ENCODE measurements at regions not wholly inside any gene's neighbourhood (a gene's known extent, or its start where the extent isn't known, plus 50 kb on each side); places are given as distances from the start of the nearest gene placed in this dataset.

GRCh38 chr4:136699905-136700304, 832.4 kb downstream of the PCDH18 start:
- H3K9ac ChIP-seq = no peak overlapping the region
- no peak overlapping the region for H3K27ac ChIP-seq
- no peaks in the 10 kb centered on the region for H3K36me3 ChIP-seq (ENCODE audit: control insufficient read depth, insufficient read depth, low read length)
- no peaks in the 10 kb centered on the region for H3K4me1 ChIP-seq
- no peak overlapping the region for H2AFZ ChIP-seq
- H3K4me3 ChIP-seq (ENCODE audit: low read depth, low read length) = no peak overlapping the region
- TF ChIP-seq, protein P1, sequence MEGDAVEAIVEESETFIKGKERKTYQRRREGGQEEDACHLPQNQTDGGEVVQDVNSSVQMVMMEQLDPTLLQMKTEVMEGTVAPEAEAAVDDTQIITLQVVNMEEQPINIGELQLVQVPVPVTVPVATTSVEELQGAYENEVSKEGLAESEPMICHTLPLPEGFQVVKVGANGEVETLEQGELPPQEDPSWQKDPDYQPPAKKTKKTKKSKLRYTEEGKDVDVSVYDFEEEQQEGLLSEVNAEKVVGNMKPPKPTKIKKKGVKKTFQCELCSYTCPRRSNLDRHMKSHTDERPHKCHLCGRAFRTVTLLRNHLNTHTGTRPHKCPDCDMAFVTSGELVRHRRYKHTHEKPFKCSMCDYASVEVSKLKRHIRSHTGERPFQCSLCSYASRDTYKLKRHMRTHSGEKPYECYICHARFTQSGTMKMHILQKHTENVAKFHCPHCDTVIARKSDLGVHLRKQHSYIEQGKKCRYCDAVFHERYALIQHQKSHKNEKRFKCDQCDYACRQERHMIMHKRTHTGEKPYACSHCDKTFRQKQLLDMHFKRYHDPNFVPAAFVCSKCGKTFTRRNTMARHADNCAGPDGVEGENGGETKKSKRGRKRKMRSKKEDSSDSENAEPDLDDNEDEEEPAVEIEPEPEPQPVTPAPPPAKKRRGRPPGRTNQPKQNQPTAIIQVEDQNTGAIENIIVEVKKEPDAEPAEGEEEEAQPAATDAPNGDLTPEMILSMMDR (IDR thresholded peaks at IDR 0.05) = no peak
- no peaks in the 10 kb centered on the region for H3K79me2 ChIP-seq
- no peaks in the 10 kb centered on the region for H3K9me3 ChIP-seq (ENCODE audit: control insufficient read depth, low read length)
- no peaks in the 10 kb centered on the region for H3K27me3 ChIP-seq (ENCODE audit: control insufficient read depth, insufficient read depth, low read length)
- no peak overlapping the region for H3K4me2 ChIP-seq (ENCODE audit: low read length)

GRCh38 chr4:136691607-136692006, 840.7 kb downstream of the PCDH18 start:
- H3K79me2 ChIP-seq = no peaks in the 10 kb centered on the region
- no peaks in the 10 kb centered on the region for H3K27me3 ChIP-seq (ENCODE audit: control insufficient read depth, insufficient read depth, low read length)
- no peaks in the 10 kb centered on the region for H3K9me3 ChIP-seq (ENCODE audit: control insufficient read depth, low read length)
- H3K4me2 ChIP-seq (ENCODE audit: low read length) = no peak overlapping the region
- no peaks in the 10 kb centered on the region for H3K36me3 ChIP-seq (ENCODE audit: control insufficient read depth, insufficient read depth, low read length)
- TF ChIP-seq, protein P1 (IDR thresholded peaks at IDR 0.05) = no peak
- H3K27ac ChIP-seq = no peak overlapping the region
- no peak overlapping the region for H3K9ac ChIP-seq
- H2AFZ ChIP-seq = no peak overlapping the region
- H3K4me1 ChIP-seq = no peaks in the 10 kb centered on the region
- H3K4me3 ChIP-seq (ENCODE audit: low read depth, low read length) = no peak overlapping the region

DNA sequence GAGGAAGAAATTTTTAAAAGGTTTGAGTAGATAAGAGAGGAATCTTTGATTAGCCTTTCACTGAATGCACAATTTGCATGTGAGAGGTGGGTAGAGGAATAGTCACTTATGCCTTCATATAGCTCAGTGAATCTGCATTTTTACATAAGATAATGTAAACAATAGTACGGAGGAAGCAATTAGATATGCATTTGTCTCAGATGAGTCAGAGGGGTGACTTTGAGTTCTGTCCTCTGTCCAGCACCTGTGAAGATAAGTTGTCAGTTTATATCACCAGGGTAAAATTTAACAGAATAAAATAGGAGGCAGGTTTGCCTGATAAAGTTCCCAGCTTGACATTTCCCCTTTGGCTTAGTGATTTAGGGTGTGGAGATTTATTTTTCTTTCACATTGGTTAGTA, 841.9 kb downstream of the PCDH18 start:
- H3K27ac ChIP-seq = no peak overlapping the region
- TF ChIP-seq, protein P1 (IDR thresholded peaks at IDR 0.05) = no peak

GRCh38 chr4:136687596-136687995, 844.7 kb downstream of the PCDH18 start:
- Histone ChIP-seq H3K9ac (no peak overlapping the region), H3K36me3 (ENCODE audit: control insufficient read depth, insufficient read depth, low read length) (no peaks in the 10 kb centered on the region), H3K27me3 (ENCODE audit: control insufficient read depth, insufficient read depth, low read length) (no peaks in the 10 kb centered on the region), H3K27ac (no peak overlapping the region), H3K4me2 (ENCODE audit: low read length) (no peak overlapping the region), H3K4me3 (ENCODE audit: low read depth, low read length) (no peak overlapping the region), H3K4me1 (no peaks in the 10 kb centered on the region), H3K79me2 (no peaks in the 10 kb centered on the region), H3K9me3 (ENCODE audit: control insufficient read depth, low read length) (no peaks in the 10 kb centered on the region), H2AFZ (no peak overlapping the region)
- TF ChIP-seq, protein P1 (IDR thresholded peaks at IDR 0.05) = no peak

More for the DNA sequence above, 841.9 kb downstream of the PCDH18 start:
- no peaks in the 10 kb centered on the region for H3K9me3 ChIP-seq (ENCODE audit: control insufficient read depth, low read length)
- H3K4me2 ChIP-seq (ENCODE audit: low read length) = no peak overlapping the region
- H3K27me3 ChIP-seq (ENCODE audit: control insufficient read depth, insufficient read depth, low read length) = no peaks in the 10 kb centered on the region
- H3K4me3 ChIP-seq (ENCODE audit: low read depth, low read length) = no peak overlapping the region
- H3K36me3 ChIP-seq (ENCODE audit: control insufficient read depth, insufficient read depth, low read length) = no peaks in the 10 kb centered on the region
- H2AFZ ChIP-seq = no peak overlapping the region
- no peaks in the 10 kb centered on the region for H3K79me2 ChIP-seq
- no peaks in the 10 kb centered on the region for H3K4me1 ChIP-seq
- no peak overlapping the region for H3K9ac ChIP-seq

DNA sequence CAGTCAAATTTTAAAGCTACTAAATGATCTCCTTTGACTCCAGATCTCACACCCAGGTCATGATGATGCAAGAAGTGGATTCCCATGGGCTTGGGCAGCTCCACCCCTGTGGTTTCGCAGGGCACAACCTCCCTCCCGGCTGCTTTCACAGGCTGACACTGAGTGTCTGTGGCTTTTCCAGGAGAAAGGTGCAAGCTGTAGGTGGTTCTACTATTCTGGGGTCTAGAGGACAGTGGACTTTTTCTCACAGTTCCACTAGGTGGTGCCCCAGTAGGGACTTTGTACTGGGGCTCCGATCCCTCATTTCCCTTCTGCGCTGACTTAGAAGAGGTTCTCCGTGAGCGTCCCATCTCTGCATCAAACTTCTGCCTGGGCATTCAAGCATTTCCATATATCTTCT, 845.2 kb downstream of the PCDH18 start:
- H3K4me1 ChIP-seq = no peaks in the 10 kb centered on the region
- H3K79me2 ChIP-seq = no peaks in the 10 kb centered on the region
- H3K36me3 ChIP-seq (ENCODE audit: control insufficient read depth, insufficient read depth, low read length) = no peaks in the 10 kb centered on the region
- H3K9ac ChIP-seq = no peak overlapping the region
- TF ChIP-seq, protein P1 (IDR thresholded peaks at IDR 0.05) = no peak
- H3K4me3 ChIP-seq (ENCODE audit: low read depth, low read length) = no peak overlapping the region
- no peaks in the 10 kb centered on the region for H3K9me3 ChIP-seq (ENCODE audit: control insufficient read depth, low read length)
- no peaks in the 10 kb centered on the region for H3K27me3 ChIP-seq (ENCODE audit: control insufficient read depth, insufficient read depth, low read length)
- no peak overlapping the region for H3K27ac ChIP-seq
- H2AFZ ChIP-seq = no peak overlapping the region
- H3K4me2 ChIP-seq (ENCODE audit: low read length) = no peak overlapping the region

Data from parathyroid adenoma (tissue), 2 donors.